TTC549 (cell line): ENCODE measurements at regions not wholly inside any gene's neighbourhood (a gene's known extent, or its start where the extent isn't known, plus 50 kb on each side); places are given as distances from the start of the nearest gene placed in this dataset.

Experiments used
- FAIRE-seq: peaks from 2 replicates; lab custom pipeline; 2012; peaks lifted over from hg19 to GRCh38; lab: Jason Lieb, UNC

DNA sequence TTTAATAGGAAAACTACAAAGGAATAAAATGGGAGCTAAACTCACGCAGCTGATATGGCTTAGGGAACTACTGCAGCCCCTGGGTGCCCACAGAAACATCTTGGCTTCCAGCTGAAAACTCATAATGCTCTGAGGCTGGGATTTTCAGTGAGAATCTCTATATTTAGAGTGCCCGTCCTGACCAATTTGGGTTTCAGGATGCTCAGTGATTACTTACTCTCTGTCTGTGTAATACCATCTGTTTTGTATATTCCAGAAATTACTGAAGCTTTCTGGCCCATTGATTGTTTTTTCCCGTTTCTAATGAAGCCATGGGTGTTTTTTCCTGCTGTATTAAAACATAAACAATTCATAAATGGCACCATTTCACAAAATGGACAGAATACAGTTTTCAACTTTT, 50.6 kb upstream of the ZNF385D start:
- no peak for FAIRE-seq

DNA sequence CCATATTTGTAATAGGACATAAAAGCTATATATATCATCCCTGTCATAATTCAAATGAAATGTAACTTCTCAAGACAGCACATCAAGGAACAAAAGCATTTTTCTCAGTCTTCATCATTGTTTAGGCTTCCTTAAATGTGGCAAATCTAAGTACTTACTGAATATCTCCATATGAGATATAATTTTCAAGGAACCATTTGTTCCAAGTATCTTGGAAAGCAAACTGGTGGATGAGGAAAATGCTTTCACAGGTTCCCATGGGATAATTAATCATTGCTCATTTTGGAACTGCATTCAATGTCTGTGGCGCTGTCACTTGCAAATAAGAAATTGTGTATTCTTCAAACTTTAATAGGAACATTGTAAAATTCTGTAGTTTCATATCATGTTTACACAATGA, 52.6 kb upstream of the ZNF385D start:
- no peak for FAIRE-seq

DNA sequence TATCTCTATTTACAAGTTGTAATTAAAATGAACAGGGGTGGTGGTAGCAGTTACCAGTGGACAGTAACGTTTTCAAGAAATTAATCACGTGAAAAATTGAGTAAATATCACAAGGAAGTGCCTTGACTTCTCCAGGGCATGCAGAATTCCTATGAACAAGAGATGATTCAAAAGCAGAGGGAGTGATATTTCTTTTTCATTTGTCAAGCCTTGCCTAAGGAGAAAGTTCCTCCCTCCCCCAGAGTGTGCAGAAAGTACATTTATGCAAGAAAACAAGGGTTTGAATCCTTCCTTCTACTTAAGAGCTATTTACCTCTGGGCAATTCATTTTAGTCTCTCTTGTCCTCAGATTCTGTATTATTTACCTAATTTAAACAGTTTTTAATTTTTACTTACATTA, 53.3 kb upstream of the ZNF385D start:
- FAIRE-seq = no peak

DNA sequence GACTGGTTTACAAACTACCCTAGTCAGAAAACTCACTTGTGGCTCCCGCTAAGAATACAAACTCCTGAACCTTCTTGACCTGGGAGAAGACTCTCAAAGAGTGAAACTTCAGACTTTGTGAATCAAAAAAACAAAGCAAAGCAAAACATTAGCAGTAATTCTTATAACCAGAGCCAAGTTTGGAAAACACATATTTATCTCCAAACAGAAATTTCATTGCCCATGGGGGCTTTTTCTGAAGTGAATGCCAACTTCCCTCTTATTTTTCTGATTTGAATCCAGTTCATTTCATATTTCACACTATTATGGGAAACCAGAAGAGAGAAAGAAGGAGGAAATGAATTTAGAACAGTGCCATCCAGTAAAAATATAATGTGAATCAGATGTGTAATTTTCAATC, 55.7 kb upstream of the ZNF385D start:
- no peak for FAIRE-seq

DNA sequence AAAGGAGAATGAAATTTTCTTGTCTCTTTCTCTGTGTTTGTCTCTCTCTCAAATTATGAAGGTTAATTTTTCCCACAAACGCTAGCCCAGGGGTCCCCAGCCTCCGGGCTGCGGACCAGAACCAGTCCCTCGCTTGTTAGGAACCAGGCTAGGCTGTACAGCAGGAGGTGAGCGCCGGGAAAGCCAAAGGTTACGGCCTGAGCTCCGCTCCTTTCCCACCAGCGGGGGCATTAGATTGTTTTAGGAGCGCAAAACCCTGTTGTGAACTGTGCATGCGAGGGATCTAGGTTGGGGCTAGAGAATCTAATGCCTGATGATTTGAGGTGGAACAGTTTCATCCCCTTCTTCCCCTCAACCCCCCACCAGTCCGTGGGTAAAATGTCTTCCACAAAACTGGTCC, 74.7 kb upstream of the ZNF385D start:
- FAIRE-seq = no peak

DNA sequence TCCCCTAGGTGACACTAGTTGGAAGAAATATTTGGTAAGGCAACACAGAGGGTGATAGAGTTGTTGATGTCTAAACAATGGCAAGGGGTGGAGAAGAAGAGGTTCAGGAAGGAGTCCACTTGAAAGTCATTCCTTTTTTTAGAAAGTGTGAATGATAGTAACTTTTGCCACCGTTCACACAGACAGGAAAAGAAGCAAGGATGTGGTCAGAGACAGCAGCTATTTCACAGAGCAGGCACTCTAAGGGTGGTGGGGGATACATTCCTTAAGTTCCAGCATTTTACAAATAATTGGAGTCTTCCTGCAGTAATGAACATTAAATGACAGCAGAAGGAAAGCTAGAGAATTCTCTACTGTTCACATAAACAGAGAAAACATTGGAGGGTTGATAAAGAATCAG, 75.4 kb upstream of the ZNF385D start:
- no peak for FAIRE-seq

DNA sequence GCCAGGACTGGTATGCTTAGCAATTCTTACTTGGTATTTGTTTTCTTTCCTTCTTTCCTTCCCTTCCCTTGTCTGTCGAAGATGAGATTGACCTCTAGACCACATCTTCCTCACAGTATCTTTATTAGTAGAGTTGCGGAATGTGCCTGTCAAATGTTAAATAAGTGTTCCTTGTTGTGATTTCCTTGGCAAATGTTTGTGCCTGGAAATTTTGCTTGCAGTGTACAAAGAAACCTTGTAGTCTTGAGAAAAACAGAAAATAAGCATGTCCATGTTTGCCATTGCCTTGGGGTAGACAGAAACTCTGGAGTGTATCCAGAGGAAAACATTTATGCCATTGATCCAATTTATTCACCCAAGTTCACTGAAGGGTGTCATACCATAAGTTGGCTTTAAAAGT, 79.5 kb upstream of the ZNF385D start:
- FAIRE-seq = no peak

DNA sequence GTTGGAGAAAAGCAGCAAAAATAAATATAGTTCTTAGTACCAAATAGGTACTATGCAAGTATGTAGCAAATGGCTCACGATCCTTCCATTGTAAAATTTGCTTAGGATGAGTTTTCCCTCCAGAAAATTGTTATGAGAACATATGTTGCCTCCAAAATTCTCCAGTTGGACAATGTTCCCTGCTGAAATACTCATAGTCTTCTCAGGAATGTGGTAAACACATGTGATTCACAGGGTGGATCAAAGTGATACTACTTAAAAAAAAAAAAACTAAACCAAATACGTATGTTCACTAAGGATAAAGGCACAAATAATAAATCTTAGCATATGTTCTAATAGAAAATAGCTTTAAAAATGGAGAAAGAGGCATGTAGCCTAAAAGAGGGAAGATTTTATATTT, 84.3 kb upstream of the ZNF385D start:
- FAIRE-seq = no peak

DNA sequence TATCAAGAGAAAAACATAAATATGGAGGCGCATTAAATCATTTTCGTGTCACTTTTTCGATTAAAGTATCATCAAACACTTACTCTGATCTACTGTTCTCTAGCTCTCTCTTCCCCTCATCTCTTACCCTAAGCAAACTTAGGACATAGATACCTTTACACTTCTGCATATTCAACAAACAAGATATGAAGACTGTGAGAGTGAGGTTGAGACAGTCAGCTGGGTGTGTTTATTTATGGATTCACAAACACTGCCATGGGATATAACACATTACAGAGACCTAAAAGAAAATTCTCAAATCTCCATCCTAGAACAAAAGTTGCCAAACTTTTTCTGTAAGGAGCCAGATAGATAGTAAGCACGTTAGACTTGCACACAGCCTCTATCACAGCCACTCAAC, 85.2 kb upstream of the ZNF385D start:
- FAIRE-seq = no peak

DNA sequence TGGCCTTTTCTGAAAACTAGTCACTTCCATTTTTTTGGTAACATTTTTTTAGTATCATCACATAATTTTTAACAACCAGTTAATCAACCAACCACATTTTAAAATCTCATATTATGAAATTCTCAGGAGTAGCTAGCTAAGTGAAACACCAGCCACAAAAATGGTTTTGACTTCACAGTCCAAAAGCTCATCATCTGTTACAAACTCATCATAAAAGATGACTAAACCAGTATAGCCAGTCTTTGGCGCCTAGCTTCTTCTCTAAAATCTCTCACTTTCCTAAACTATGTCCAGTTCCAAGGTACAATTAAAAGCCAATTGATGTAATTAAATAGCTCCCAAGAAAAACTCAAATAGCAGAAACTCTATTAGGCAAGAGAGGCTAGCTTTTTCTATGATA, 88.2 kb upstream of the ZNF385D start:
- FAIRE-seq = no peak

DNA sequence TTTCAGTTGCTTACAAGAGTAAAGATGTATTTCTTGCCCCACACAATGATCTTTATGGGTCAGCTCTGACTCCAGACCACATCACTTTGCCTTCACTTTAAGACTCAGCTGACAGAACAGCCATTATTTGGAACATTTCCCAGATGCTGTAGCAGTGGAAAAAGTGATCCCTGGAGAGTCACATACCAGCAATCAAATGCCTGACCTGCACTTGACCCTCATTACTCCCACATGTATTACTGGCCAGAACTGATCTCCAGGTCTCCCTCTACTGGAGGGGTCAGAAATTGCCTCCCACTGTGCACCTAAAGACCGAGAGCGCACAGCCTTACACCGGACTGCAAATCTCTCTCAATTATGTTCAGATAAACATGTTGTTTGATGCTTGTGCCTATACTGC, 88.6 kb upstream of the ZNF385D start:
- no peak for FAIRE-seq

DNA sequence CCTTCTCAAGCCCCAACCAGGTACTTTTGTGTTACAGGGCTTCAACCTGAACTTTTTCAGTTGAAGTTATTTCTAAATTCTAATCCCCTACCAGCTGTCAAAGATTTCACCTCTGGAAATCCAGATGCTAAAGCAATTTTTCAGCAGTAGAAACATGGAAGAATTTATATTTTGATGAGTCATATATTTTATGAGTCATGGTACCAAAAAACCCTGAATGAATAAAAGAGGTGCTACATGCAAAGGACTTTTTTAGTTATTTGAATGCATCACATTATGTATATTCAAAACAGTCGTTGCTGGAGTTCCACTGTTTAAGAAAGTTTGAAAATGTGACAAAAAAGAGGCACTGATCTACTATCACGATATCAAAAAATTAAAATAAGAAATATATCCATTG, 96.0 kb upstream of the ZNF385D start:
- FAIRE-seq = no peak

DNA sequence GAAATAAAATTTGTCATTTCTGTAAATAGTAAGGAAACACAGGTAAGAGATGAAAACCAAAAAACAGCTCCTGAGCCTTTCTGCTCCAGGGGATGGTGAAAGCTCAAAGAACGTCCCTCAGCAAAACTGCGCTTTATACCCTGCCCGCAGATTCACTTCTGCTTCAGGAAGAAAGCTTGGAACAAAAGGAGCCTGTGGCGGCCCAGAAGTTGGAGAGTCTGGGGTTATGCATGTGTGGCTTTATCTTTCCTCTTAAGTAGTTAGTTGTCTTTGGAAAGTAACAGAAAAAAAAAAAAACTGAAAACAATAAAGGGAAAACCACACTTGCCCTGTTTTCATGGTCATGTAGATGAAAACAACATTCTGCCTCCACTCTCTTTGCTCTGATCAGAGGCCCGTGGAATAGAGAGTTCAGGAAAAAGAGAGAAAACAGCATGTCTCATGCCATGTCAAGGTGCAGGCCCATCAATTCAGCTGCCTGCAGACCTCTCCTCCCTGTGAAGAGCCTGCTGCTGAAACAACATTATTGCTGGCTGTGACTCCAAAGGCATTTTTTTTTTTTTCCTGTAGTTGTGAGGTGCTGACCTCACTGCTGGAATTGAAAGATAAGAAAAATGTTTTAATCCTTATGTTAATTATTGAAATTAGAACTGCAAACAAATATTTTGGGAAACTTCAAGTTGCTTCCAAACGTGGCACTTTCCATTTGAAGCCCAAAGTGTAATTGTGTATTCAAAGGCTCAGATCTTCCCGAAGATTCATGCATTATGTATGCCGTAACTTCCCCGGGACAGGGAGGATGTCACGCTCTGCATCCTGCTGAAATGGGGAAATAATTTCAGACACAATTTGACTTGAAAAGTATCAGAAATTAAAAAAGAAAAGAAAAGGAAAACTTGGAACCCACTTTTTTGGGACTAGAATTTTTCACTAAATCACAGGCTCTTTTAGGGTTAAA, 108.4 kb upstream of the ZNF385D start:
- FAIRE-seq = no peak

DNA sequence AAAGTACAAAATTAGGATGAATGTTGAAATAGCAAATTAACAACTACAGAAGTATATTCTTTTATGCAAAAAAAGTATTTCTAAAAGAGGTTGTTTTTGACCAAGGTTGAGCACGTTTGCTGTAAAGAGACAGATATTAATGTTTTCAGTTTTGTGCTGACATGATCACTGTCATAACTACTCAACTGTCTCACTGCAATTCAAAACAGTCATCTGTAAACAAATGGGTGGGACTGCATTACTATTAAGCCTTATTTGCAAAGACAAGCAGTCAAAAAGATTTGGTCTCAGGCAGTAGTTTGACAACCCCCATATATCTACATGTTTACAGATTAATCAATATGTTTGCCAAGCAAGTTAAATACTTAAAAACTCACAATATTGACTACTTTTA, 109.1 kb upstream of the ZNF385D start:
- no peak for FAIRE-seq

DNA sequence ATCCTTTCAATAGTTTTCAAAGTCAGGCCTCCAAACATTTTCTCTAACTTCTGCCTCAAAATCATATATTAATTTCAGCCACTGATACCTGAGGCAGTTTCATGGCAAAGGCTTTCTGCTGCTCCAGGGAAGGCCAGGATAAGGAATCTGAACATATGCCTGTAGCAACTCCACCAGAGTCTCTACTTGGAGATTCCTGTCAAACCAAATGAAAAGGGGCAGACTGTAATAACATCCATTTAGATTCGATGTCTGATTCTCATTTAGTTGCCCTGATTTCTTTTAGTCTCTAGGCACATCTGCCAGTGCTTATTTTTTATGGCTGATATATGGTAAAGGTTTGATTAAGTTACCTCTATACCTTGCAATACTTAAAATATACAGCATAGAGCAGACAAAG, 109.6 kb upstream of the ZNF385D start:
- no peak for FAIRE-seq

DNA sequence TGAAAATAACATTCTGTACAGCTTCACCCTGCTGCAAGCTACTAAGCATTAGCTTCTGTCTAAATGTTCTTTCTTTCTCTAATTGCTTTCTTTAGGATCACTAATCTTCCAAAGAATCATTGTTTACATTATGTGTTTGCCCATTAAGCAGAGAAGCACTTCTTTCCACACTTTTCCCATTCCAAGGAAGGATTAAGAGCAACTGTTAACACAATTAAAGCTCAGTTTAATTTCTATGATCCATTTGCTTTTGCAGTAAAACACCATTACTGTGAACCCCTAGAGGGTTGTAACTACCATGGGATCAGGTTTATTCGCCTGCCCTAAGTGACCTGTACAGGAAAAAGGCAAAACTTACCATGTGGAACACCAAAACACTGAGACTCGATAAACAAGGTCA, 125.8 kb upstream of the ZNF385D start:
- FAIRE-seq = no peak

DNA sequence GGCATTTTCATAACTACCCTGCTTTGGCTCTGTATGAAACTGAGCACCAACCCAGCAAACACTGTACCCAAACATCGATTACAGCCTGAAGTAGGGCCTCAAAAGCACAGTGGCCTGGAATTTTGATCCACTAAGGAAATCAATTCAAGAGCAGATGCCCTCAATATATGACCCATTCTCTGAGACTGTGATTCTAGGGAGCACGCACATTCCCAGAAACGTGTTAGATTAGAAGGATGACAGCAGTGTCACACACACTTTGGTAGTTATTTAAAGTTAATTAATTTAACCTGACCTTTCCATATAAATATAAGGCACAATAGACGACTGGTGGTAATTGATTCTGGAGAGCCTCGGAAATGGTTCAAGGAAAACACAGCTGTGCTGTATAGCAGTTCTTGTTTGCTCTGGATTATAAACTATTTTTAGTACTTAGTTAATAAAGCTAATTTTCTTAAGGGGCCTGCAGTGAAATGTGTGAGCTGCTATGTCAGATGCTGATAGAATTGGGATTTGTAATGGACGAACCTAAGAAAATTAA, 126.3 kb upstream of the ZNF385D start:
- no peak for FAIRE-seq

DNA sequence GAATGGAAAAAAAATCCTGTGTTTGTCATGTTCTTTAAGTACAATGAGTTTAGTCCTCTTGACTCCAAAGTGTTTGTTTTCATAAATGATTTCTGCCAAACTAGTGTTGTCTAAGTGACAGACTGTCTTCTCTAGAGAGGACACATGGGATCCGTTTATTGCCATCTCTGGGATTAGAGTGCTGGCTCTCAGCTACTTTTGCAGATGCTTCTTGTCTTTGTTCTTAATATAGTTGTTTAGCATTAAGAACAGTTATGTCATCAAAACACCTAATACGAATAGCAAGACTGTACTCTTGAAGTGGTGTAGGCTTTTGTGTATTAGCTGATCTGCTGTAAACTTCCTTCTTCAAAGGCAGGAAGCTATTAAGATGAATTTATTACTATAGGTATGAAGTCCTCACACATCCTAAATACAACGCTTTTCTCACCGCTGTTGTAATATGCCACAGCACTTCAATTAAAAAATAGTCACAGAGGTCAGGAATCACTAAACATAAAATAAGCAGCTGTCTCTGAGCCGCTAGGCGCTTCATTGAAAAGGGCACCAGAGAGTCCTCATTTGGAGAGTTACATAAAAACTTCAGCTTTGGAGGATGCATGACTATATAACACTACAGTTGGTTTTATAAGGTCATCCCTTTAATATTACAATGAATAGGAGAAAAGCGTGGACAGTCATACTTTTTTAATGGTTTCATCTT, 128.3 kb upstream of the ZNF385D start:
- FAIRE-seq = no peak

DNA sequence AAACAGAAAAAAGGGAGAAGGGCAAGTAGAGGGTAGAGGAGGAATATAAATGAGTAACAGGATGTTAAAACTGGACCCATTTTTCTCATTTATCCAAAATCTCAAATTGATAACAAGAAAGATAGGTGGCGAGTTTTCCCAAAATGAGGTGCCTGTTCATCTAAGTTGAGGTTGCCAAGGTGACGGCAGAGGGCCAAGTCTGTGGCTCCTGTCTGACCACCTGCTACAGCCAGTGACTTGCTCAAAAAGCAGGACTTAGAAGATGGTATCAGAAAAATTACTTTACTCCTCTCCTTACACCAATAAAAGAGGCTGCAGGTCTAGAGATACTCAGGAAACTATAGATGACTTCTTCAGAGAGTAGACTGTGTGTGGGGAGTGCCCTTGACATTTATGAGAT, 137.6 kb upstream of the ZNF385D start:
- no peak for FAIRE-seq

DNA sequence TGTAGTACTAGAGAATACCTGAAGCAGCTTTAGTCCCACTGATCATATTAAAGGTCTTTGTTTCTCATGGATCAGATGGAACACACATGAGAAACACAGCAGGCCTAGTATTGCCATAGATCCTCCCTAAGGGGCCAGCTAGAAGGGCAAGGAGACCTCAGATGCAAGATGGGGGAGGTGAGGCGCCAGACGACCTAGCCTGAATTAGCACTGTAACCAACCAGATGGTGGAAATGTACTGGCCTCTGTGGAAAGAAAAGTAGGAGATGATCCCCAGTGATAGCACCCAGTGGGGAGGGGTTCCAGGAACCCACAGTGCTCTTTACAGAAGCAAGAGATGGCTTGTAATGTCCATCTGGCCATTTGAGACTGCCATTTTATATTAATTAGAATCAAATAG, 138.2 kb upstream of the ZNF385D start:
- no peak for FAIRE-seq

DNA sequence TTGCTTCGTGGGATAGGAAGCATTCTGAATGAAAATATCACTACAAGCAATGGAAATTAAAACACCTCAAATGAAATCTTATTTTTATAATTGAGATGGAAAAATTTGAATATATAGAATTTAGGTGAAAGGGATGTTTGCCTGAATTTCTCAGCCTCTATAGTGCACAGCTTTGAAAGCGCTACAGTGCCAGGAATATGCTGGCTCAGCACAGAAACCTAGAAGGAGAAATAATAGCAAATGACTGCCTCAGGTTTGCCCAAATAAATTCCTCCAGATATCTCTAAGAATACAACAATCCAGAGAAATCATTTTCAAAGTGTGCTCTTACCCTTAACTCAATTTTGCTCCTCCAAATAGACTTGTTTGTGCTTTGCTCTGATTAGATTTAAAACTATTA, 141.1 kb upstream of the ZNF385D start:
- FAIRE-seq = no peak

DNA sequence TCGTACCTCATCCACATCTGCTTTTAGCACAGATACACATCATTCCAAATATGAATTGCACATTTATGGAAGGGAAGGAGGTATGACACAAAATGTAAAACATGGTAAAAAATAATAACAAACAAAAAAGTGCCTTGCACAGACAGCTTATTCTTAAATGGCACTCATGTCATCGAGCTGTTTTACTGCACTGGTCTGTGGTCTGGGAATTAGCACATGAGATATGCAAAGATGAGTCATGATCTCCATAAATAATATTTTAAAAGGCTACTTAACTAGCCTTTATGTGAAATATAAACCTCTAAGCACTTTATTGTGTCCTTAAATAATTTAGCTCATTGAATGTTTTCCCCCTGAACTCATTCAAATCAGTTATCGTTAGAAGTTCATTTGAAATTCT, 142.2 kb upstream of the ZNF385D start:
- no peak for FAIRE-seq

DNA sequence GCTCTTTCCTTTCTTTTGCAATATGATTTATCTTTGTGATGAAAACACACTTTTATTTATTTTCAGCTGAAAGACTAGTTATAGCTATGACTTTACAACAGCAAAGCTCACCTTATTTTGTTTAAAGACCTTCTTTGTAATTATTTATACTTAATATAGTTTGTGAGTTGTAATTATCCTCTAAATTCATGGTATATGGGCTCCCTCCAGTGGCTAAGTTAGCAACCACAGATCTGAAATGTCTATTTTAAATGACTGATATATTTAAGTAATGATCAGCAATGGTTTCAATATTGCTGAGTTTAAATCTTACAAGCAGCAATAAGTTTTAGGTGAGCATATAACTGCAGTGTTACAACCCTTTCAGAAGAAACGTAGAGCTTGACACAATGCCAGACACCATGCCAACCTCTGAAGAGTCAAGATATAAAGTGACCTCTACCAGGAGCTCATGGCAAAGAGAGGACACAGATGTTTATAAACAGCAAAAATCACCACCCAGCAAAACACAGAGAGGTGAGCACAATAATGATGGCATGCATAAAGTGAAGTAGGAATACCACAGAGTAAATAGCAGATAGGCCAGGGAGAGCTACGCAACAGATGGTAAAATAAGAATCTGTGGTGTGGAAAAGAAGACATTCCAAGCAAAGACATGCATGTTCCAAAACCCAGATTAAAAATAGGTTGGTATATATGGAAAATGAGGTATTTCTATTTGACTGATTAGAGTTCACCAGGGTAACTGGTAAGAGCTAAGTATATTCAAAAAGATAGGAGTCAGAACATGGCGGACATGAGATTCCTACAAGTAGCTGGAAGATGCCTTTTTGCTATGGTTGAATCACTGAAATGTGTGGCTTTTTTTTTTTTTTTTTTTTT, 143.7 kb upstream of the ZNF385D start:
- no peak for FAIRE-seq
